Heart left ventricle (tissue), 13 donors: ENCODE measurements at regions not wholly inside any gene's neighbourhood (a gene's known extent, or its start where the extent isn't known, plus 50 kb on each side); places are given as distances from the start of the nearest gene placed in this dataset.

Source experiments
- CTCF ChIP-seq, 12 donors: fragments of 200-600 bp; sonication (generic) in 4 of 12; IDR thresholded peaks; one replicate each; pipeline versions ENCODE4 v1.5.0 to v1.8.0; 2018 to 2022; ENCODE audit warnings: antibody characterized with exemption in 12 of 12, mild to moderate bottlenecking in 5 of 12
- POLR2A ChIP-seq, 2 donors: fragments of 450-650 bp; IDR thresholded peaks; one replicate each; pipeline ENCODE4 v1.6.1; 2017; ENCODE audit warnings: antibody characterized with exemption in 2 of 2, mild to moderate bottlenecking in 2 of 2, moderate library complexity in 2 of 2
- donor health status: ischemic (EF 13 %, LVEDD 7.1; RV severe dilation, severe dysfunction).
- donor health status: DM: no; HTN: yes; CAD: no.
- donor health status: DM: no; HTN: no; CAD: no.
- donor health status: ischemic (EF 25% LVEDD 6.9; RV normal size, moderate dysfunction).
- donor health status: ischemic (EF 25% LVEDD 5.7; RV mildly dilated, moderate dysfunction).
- donor health status: ischemic (EF 35%, LVEDD 5.7; RV mildly dilated, moderate dysfunction).
- donor health status: nonischemic (EF 11% LVEDD 7.7; RV severe dilation, severe dysfunction).
- donor health status: DM: yes; HTN: yes; CAD: no.
- donor health status: PGD.
- donor health status: ischemic (EF 29% LVEDD 5.4; RV normal size, mild dysfunction).
- donor health status: nonischemic (EF 23%, LVEDD 6.1; RV moderate dilation, normal function).

- TF ChIP-seq POLR2A (IDR thresholded peaks at IDR 0.05), result no peak
- no peak for TF ChIP-seq CTCF (IDR thresholded peaks at IDR 0.05)
Measured at GRCh38 chr1:30473922-30474817, 249.2 kb downstream of the MATN1 start.
